NCI-H774 (cell line): ENCODE measurements at regions not wholly inside any gene's neighbourhood (a gene's known extent, or its start where the extent isn't known, plus 50 kb on each side); places are given as distances from the start of the nearest gene placed in this dataset.
"Not testable (repeated sequence)": the region's sequence is repeated elsewhere in the genome, so short reads cannot be mapped to it uniquely, and the experiment has no call there.

Experiments used
- DNase-seq: peaks from one replicate; lab custom pipeline; 2025; lab: John Stamatoyannopoulos, UW

GRCh38 chr12:33825986-33826602 lies 196.2 kb upstream of the ALG10 start:
- DNase-seq: peak; percentile 62

GRCh38 chr12:33828326-33828725 lies 194.0 kb upstream of the ALG10 start:
- DNase-seq: no peak

- DNase-seq: no peak
Observed at GRCh38 chr12:33830070-33830469, 192.2 kb upstream of the ALG10 start.

GRCh38 chr12:33832900-33833299 lies 189.4 kb upstream of the ALG10 start:
- no peak for DNase-seq

GRCh38 chr12:33834672-33835071 lies 187.6 kb upstream of the ALG10 start:
- DNase-seq: no peak

- DNase-seq: no peak
Observed at GRCh38 chr12:33876618-33877017, 145.7 kb upstream of the ALG10 start.

GRCh38 chr12:33892425-33892824 lies 129.9 kb upstream of the ALG10 start:
- no peak for DNase-seq

- DNase-seq: not testable (repeated sequence)
Observed at GRCh38 chr12:33920460-33920859, 101.8 kb upstream of the ALG10 start.

- DNase-seq: no peak
Observed at GRCh38 chr12:33926095-33926494, 96.2 kb upstream of the ALG10 start.

- DNase-seq: not testable (repeated sequence)
Observed at GRCh38 chr12:33937669-33938068, 84.6 kb upstream of the ALG10 start.

GRCh38 chr12:33942172-33942571 lies 80.1 kb upstream of the ALG10 start:
- no peak for DNase-seq

GRCh38 chr12:33944703-33945437 lies 77.4 kb upstream of the ALG10 start:
- DNase-seq: no peak

GRCh38 chr12:33945438-33945784 lies 76.9 kb upstream of the ALG10 start:
- no peak for DNase-seq

GRCh38 chr12:33966219-33966618 lies 56.1 kb upstream of the ALG10 start:
- not testable (repeated sequence) for DNase-seq

GRCh38 chr12:33967760-33968159 lies 54.5 kb upstream of the ALG10 start:
- DNase-seq: no peak
